Common myeloid progenitor, CD34-positive (primary cell): ENCODE measurements at regions not wholly inside any gene's neighbourhood (a gene's known extent, or its start where the extent isn't known, plus 50 kb on each side); places are given as distances from the start of the nearest gene placed in this dataset.

ENCODE experiments used
- CTCF ChIA-PET: fragments of 350-600 bp; sonication (Branson Sonifier 250); formaldehyde crosslinking; loops from one replicate; lab custom pipeline; 2021; ENCODE audit warnings: antibody characterized with exemption; lab: Charles Lee
- POLR2A ChIA-PET: fragments of 350-600 bp; sonication (Branson Sonifier 250); formaldehyde crosslinking; loops from one replicate; lab custom pipeline; 2021; ENCODE audit warnings: antibody characterized with exemption; lab: Charles Lee
- DNase-seq, 3 donors: peaks; one replicate each; pipeline versions ENCODE4 v3.0.0 to v3.0.0-alpha.2; 2013
- H3K27ac ChIP-seq, 2 experiments: 1 replicate in 1 of 2; 2 replicates in 1 of 2; pipeline ENCODE4 v1.7.0; 2013; ENCODE audit warnings: inconsistent platforms in 2 of 2, low read length in 2 of 2, mild to moderate bottlenecking in 2 of 2, low read depth in 1 of 2, moderate library complexity in 1 of 2; ENCODE audit not compliant: severe bottlenecking in 2 of 2, insufficient read depth in 1 of 2, poor library complexity in 1 of 2
- H3K27me3 ChIP-seq, 5 experiments: replicated peaks in 2 of 5; 1 replicate in 3 of 5; 2 replicates in 2 of 5; pipeline versions ENCODE4 v1.6.1 to v1.7.0; 2013; ENCODE audit warnings: low read length in 4 of 5, mild to moderate bottlenecking in 2 of 5, moderate library complexity in 2 of 5, inconsistent platforms in 1 of 5; ENCODE audit not compliant: insufficient read depth in 5 of 5, control insufficient read depth in 4 of 5
- H3K36me3 ChIP-seq, 4 experiments: 1 replicate in 2 of 4; 2 replicates in 2 of 4; pipeline versions ENCODE4 v1.6.1 to v1.7.0; 2013; ENCODE audit warnings: low read length in 3 of 4, control low read depth in 1 of 4, mild to moderate bottlenecking in 1 of 4; ENCODE audit not compliant: control insufficient read depth in 4 of 4, insufficient read depth in 4 of 4
- H3K4me1 ChIP-seq, 4 experiments: 1 replicate in 3 of 4; 2 replicates in 1 of 4; pipeline versions ENCODE4 v1.6.1 to v1.7.1; 2013; ENCODE audit warnings: low read length in 3 of 4, mild to moderate bottlenecking in 3 of 4, control low read depth in 1 of 4, inconsistent platforms in 1 of 4, moderate library complexity in 1 of 4; ENCODE audit not compliant: control insufficient read depth in 4 of 4, insufficient read depth in 4 of 4; ENCODE audit errors: control extremely low read depth in 1 of 4
- H3K4me3 ChIP-seq, 7 experiments: 1 replicate in 4 of 7; 2 replicates in 3 of 7; pipeline versions ENCODE4 v1.5.1 to v1.7.0; 2013; ENCODE audit warnings: mild to moderate bottlenecking in 7 of 7, low read length in 6 of 7, moderate library complexity in 6 of 7, inconsistent platforms in 2 of 7, low read depth in 2 of 7, control low read depth in 1 of 7; ENCODE audit not compliant: insufficient read depth in 4 of 7, control insufficient read depth in 1 of 7; ENCODE audit errors: extremely low read depth in 1 of 7
- H3K9me3 ChIP-seq, 5 experiments: 1 replicate in 4 of 5; 2 replicates in 1 of 5; pipeline versions ENCODE4 v1.6.1 to v1.7.1; 2013; ENCODE audit warnings: low read length in 4 of 5, mild to moderate bottlenecking in 2 of 5, inconsistent platforms in 1 of 5, low read depth in 1 of 5, moderate library complexity in 1 of 5; ENCODE audit not compliant: control insufficient read depth in 4 of 5, insufficient read depth in 2 of 5; ENCODE audit errors: control extremely low read depth in 1 of 5
- WGBS: methylation state at CpG from one replicate; pipeline ENCODE4 v1.1.5; 2013; ENCODE audit not compliant: insufficient coverage; 5-methylcytosine and 5-hydroxymethylcytosine counted together

- ChIA-PET POLR2A (no interaction called here), CTCF (no interaction called here)
- no peak for DNase-seq
- Histone ChIP-seq H3K36me3 (no peaks in the 10 kb centered on the region), H3K27me3 (no peaks in the 10 kb centered on the region), H3K4me3 (no peak overlapping the region), H3K27ac (no peak overlapping the region), H3K4me1 (no peaks in the 10 kb centered on the region), H3K9me3 (no peaks in the 10 kb centered on the region)
- 79% methylated on average over 3 of the region's 6 CpGs for WGBS
These were observed 394.3 kb upstream of the TRAM1L1 start for GRCh38 chr4:117479673-117480072.

DNA sequence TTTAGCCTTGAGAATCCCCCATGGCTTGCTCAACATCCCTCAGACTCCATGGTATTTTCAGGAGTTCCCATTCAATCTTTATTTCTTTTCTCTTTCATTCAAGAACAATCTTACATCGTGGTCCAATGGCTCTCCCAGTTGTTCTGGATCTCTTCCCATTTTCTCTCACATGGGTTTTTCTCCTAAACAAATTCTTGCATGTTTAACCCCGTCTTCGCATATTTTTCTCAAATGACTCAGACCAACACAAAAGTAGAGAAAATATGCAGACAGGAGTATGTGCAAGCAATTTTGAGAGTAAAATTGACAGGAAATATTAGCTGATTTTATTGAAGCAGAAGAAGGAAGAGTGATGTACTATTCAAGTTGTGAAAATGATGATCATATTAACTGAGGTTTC lies 396.4 kb upstream of the TRAM1L1 start:
- ChIA-PET POLR2A (no interaction called here), CTCF (no interaction called here)
- WGBS: 90% methylated on average over 2 of the region's 3 CpGs
- Histone ChIP-seq H3K4me1 (no peaks in the 10 kb centered on the region), H3K27me3 (no peaks in the 10 kb centered on the region), H3K9me3 (no peaks in the 10 kb centered on the region), H3K36me3 (no peaks in the 10 kb centered on the region), H3K4me3 (no peak overlapping the region), H3K27ac (no peak overlapping the region)
- no peak for DNase-seq

- CTCF ChIA-PET: no interaction called here
- H3K36me3 ChIP-seq: no peaks in the 10 kb centered on the region
- H3K4me1 ChIP-seq: no peaks in the 10 kb centered on the region
- no peak for DNase-seq
- POLR2A ChIA-PET: no interaction called here
- H3K9me3 ChIP-seq: no peaks in the 10 kb centered on the region
- H3K27me3 ChIP-seq: no peaks in the 10 kb centered on the region
- no peak overlapping the region for H3K27ac ChIP-seq
- 100% methylated on average over 3 of the region's 7 CpGs for WGBS
- H3K4me3 ChIP-seq: no peak overlapping the region
These were observed 403.3 kb upstream of the TRAM1L1 start for GRCh38 chr4:117488692-117489091.

GRCh38 chr4:117489107-117489506 lies 403.7 kb upstream of the TRAM1L1 start:
- no CpG with 5 or more reads among the region's 2 CpGs for WGBS
- Histone ChIP-seq H3K27ac (no peak overlapping the region), H3K27me3 (no peaks in the 10 kb centered on the region), H3K4me3 (no peak overlapping the region), H3K4me1 (no peaks in the 10 kb centered on the region), H3K9me3 (no peaks in the 10 kb centered on the region), H3K36me3 (no peaks in the 10 kb centered on the region)
- POLR2A ChIA-PET: no interaction called here
- CTCF ChIA-PET: no interaction called here
- DNase-seq: no peak

GRCh38 chr4:117491516-117491915 lies 406.1 kb upstream of the TRAM1L1 start:
- no peaks in the 10 kb centered on the region for H3K27me3 ChIP-seq
- WGBS: 93% methylated on average over 2 of the region's 3 CpGs
- ChIA-PET POLR2A (no interaction called here), CTCF (interaction anchor here (0.6 kb wide), 1 partner anchor 764 kb away, joined by 3 read pairs; no protein-coding TSS in a partner anchor)
- H3K36me3 ChIP-seq: no peaks in the 10 kb centered on the region
- no peak for DNase-seq
- no peak overlapping the region for H3K4me3 ChIP-seq
- no peaks in the 10 kb centered on the region for H3K9me3 ChIP-seq
- H3K4me1 ChIP-seq: no peaks in the 10 kb centered on the region
- no peak overlapping the region for H3K27ac ChIP-seq

DNA sequence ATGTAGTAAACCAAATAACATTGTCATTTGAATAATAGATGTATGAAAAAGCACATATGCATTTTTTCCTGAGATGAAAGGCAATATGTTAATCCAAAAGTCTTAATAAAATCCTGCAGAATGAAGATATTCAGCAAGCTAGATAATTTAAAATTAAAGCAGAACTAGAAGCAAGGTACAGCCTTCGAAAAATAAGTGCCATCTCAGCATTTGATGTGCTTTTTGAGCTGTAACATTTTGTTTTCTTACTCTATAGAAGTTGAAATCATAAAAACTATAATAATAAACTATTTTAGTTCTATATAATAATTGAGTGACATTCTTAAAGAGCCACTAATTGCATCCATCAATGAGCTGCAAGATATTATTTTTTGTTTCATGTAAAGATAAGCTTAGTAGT lies 410.4 kb upstream of the TRAM1L1 start:
- no CpG with 5 or more reads among the region's 1 CpG for WGBS
- DNase-seq: no peak
- Histone ChIP-seq H3K9me3 (peaks cover 0 to 1% (median 0%) of the 10 kb centered on the region in 5 experiments), H3K27me3 (no peaks in the 10 kb centered on the region), H3K4me3 (no peak overlapping the region), H3K27ac (no peak overlapping the region), H3K4me1 (no peaks in the 10 kb centered on the region), H3K36me3 (no peaks in the 10 kb centered on the region)
- ChIA-PET POLR2A (no interaction called here), CTCF (no interaction called here)

DNA sequence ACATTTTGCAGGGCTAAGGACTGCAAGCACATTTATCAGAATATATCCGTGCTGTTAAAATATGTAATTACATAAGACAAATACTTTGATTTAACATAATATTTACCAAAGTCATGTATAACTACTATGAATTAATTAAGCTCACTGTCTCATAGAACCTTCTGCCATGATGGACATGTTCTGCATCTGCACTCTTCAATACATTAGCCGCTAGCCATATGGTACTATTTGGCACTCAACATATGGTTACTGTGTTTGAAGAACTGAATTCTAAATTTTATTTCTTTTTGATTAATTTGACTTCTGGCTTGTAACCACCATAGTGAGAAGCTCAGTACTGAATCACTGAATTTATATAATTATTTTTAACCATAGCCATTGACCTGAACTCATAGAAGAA lies 427.0 kb upstream of the TRAM1L1 start:
- ChIA-PET POLR2A (no interaction called here), CTCF (no interaction called here)
- Histone ChIP-seq H3K27ac (no peak overlapping the region), H3K9me3 (no peaks in the 10 kb centered on the region), H3K4me1 (no peaks in the 10 kb centered on the region), H3K27me3 (no peaks in the 10 kb centered on the region), H3K4me3 (no peak overlapping the region), H3K36me3 (no peaks in the 10 kb centered on the region)
- WGBS: no CpG with 5 or more reads among the region's 2 CpGs
- no peak for DNase-seq
